Esophagus (tissue), 2 donors: ENCODE measurements at regions not wholly inside any gene's neighbourhood (a gene's known extent, or its start where the extent isn't known, plus 50 kb on each side); places are given as distances from the start of the nearest gene placed in this dataset.

Experiments used
- H3K27ac ChIP-seq, 2 donors: one replicate each; pipeline ENCODE4 v1.5.1; 2013; ENCODE audit warnings: low read depth in 2 of 2, mild to moderate bottlenecking in 2 of 2, inconsistent platforms in 1 of 2, low read length in 1 of 2, moderate library complexity in 1 of 2
- H3K27me3 ChIP-seq, 2 donors: one replicate each; pipeline ENCODE4 v1.6.1; 2013; ENCODE audit warnings: low read length in 2 of 2, control low read depth in 1 of 2, mild to moderate bottlenecking in 1 of 2; ENCODE audit not compliant: insufficient read depth in 2 of 2, control insufficient read depth in 1 of 2
- H3K36me3 ChIP-seq, 2 donors: one replicate each; pipeline ENCODE4 v1.6.1; 2013; ENCODE audit warnings: low read length in 1 of 2; ENCODE audit not compliant: control insufficient read depth in 2 of 2, insufficient read depth in 2 of 2
- H3K4me1 ChIP-seq, 2 donors: one replicate each; pipeline ENCODE4 v1.6.1; 2013; ENCODE audit warnings: low read length in 1 of 2; ENCODE audit not compliant: control insufficient read depth in 2 of 2, insufficient read depth in 2 of 2
- H3K4me3 ChIP-seq, 2 donors: one replicate each; pipeline ENCODE4 v1.5.1; 2013; ENCODE audit warnings: low read length in 2 of 2, mild to moderate bottlenecking in 2 of 2, low read depth in 1 of 2, moderate library complexity in 1 of 2
- H3K9me3 ChIP-seq, 2 donors: one replicate each; pipeline ENCODE4 v1.6.1; 2013; ENCODE audit warnings: mild to moderate bottlenecking in 2 of 2, low read depth in 1 of 2, low read length in 1 of 2, moderate library complexity in 1 of 2; ENCODE audit not compliant: control insufficient read depth in 2 of 2, insufficient read depth in 1 of 2
- WGBS, 2 donors: extraction: QIAGEN DNeasy Blood & Tissue Kit; methylation state at CpG; one replicate each; pipeline ENCODE4 v1.1.7; 2013; 5-methylcytosine and 5-hydroxymethylcytosine counted together
- donor health status: healthy with polysubstance abuse.
- donor health status: Bipolar disorder and iron deficiency.

DNA sequence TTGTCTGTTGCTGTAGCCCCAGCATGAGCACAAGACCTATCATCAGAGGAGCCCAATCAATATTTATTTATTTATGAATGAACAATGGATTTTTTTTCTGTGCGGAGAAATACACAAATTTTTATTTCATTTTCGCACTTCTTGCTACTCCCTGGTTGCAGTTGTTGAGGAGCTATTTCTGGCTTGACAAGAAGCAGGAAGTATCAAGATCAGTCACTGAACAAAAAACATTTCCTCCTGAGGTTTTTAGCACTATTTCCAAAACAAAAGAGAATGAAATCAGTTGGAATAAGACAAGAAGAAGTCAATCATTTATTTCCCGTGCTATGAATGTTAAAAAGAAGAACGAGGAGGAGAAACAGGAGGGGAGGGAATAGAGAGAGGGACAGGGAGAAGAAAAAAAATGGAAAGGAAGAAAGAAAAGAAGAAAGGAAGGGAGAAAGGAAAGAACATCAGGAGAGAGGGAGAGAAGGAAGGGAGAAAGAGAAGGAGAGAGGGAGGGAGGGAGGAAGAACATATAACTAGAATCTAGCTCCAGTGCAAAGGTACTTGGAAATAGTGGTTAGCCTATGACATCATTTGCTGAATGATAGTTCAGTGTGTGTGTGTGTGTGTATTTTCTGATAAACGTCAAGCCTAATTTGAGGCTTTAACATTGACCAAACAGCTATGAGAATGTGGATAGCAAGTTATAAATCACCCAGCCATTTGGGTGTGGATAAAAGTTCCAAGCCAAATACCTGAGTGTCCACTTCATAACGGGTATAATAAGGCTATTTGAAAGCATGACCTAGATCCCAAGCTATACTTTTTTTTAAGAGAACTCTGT, 586.0 kb downstream of the EBF1 start:
- Histone ChIP-seq H3K27ac (no peak overlapping the region), H3K36me3 (no peaks in the 10 kb centered on the region), H3K9me3 (no peaks in the 10 kb centered on the region), H3K4me1 (no peaks in the 10 kb centered on the region), H3K27me3 (no peaks in the 10 kb centered on the region), H3K4me3 (no peak overlapping the region)
- WGBS, 2 donors, result 48 to 51% methylated on average over 6 of the region's 6 CpGs

DNA sequence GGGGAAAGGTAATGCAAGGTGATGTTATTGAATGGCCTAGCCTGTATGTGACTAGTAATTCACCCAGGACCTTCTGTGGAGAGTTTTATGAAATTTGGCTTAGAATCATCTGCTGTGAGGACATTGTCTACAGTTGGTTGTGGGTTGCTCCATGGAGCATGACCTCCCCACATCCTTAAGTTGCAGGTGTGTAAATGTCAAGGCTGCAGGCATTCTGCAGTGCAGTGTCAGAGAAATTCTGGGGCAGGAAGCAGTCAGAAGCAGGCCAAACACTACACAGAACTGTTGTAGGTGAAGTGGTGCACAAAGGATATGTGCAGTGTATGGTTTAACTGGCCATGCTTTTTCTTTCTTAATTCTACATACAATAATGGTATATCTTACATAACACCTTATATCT, 588.3 kb downstream of the EBF1 start:
- H3K9me3 ChIP-seq, result no peaks in the 10 kb centered on the region
- no peaks in the 10 kb centered on the region for H3K4me1 ChIP-seq
- H3K36me3 ChIP-seq, result no peaks in the 10 kb centered on the region
- no peak overlapping the region for H3K4me3 ChIP-seq
- H3K27ac ChIP-seq, result no peak overlapping the region
- H3K27me3 ChIP-seq, result no peaks in the 10 kb centered on the region

DNA sequence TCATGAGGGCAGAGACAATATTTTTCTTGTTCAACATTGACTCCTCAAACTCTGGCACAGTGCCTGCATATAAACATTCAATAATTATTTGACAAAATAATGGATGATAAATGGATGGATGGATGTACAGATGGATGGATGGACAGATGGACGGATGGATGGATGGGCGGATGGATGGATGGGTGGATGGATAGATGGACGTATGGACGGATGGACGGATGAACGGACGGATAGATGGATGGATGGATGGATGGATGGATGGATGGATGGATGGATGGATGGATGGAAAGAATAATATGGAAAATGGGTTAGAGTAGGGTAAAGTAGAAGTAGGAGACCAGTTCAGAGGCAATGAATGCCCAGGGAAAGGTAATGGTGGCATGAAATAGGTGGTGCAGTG, 589.2 kb downstream of the EBF1 start:
- WGBS, 2 donors, result 85 to 87% methylated on average over 7 of the region's 7 CpGs
- H3K36me3 ChIP-seq, result no peaks in the 10 kb centered on the region
- no peak overlapping the region for H3K4me3 ChIP-seq
- no peaks in the 10 kb centered on the region for H3K9me3 ChIP-seq
- H3K4me1 ChIP-seq, result no peaks in the 10 kb centered on the region
- no peak overlapping the region for H3K27ac ChIP-seq
- no peaks in the 10 kb centered on the region for H3K27me3 ChIP-seq

DNA sequence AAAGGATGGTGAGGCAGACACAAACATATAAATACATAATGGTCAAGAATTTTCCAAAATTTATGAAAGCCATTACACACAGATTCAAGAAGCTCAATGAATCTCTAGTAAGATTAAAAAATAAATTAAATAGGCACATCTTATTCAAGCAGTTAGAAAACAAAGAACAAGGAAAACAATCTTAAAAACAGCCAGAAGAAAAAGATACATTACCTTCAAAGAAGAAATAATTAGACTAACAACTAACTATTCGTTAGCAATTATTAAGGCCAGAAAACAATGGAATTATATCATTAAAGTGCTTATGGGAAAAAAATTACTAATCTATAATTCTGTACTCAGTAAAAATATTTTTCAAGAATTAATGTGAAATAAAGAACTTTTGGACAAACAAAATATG, 593.1 kb downstream of the EBF1 start:
- H3K36me3 ChIP-seq, result no peaks in the 10 kb centered on the region
- 88% methylated on average over 1 of the region's 1 CpG for WGBS, 2 donors
- no peak overlapping the region for H3K27ac ChIP-seq
- H3K4me3 ChIP-seq, result no peak overlapping the region
- no peaks in the 10 kb centered on the region for H3K27me3 ChIP-seq
- H3K4me1 ChIP-seq, result no peaks in the 10 kb centered on the region
- no peaks in the 10 kb centered on the region for H3K9me3 ChIP-seq

DNA sequence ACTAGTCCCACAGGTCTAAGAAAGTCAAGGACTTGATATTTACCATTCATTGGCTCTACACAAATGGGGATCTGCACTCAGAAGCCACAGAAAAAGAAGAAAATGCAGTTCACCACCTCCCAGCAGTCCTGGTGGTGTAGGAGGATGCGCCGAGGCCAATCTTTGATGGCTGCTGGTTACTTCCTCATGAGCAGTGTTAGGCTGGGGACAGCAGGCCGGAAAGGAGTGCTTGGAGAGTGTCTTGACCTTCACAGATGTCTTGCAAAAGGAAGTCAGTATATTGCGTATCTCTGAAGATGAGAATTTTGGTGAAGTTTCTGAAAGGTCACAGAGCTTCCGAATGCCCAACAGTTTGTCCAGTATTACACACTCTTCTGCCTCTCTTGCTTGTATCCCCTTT, 597.0 kb downstream of the EBF1 start:
- Histone ChIP-seq H3K27me3 (no peaks in the 10 kb centered on the region), H3K4me3 (no peak overlapping the region), H3K27ac (no peak overlapping the region), H3K4me1 (no peaks in the 10 kb centered on the region), H3K9me3 (no peaks in the 10 kb centered on the region), H3K36me3 (no peaks in the 10 kb centered on the region)
- 77 to 86% methylated on average over 5 of the region's 5 CpGs for WGBS, 2 donors

DNA sequence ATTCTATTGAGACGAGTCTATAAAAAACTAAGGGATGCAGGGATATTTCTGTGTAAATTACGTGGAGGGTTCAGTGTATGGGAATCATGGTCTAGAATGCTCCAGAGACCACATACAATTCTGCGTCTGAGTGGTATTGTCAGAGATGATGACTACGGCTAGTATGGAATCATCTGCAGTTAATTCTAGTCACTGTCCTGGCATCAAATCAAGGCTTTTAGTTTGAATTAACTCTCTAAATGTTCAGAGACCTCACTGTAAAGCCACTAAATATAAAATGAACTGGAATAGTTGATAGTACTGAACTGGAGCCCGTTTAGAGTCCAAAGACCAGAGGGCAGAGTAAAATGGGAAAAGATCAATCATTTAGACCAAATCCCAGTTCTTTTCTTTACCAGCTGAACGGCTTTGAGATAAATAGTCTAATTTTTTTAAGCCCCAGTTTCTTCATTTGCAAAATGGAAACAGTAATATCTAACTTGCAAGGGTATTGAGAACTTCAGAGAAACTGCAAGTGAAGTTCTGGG, 599.8 kb downstream of the EBF1 start:
- Histone ChIP-seq H3K4me1 (no peaks in the 10 kb centered on the region), H3K36me3 (no peaks in the 10 kb centered on the region), H3K9me3 (no peaks in the 10 kb centered on the region), H3K4me3 (no peak overlapping the region), H3K27me3 (no peaks in the 10 kb centered on the region), H3K27ac (no peak overlapping the region)
- 56 to 63% methylated on average over 6 of the region's 6 CpGs for whole genome bisulfite sequencing, 2 donors

DNA sequence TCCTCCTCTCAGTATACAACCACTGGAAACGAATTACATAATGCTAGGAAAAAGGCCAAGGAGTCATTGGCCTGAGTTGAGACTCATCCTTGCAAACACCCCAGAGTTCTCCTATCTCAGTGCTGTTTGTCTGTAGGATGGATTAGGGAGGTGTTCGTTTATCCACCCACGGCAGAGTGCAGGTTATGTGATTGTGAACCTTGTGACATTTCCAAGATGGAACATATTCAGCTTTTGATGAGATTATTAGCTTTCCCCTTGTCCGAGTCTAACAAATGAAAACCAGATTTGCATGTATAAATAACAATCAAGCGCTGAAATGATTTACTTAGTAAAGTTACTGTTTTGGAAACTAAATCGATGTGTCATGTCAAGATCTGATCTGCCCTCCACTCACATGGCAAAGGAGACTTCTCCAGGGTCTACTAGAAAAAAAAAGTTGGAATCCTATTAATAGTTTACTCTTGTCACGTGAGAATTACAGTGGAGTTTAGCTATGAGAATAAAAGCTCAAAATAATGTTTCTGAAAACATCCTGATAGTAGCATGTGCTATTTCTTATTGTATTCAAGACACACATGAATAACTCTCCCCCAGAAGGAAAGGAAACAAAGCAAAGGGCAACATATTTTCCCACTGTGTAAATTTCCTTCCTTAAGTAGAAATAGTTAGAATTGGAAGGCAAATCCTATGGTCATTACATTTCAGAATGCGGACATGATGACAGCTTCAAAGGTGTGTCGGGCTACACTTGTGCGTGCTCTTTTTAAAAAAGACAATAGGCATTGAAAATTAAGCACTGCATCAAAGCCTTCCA, 600.4 kb downstream of the EBF1 start:
- Histone ChIP-seq H3K9me3 (no peaks in the 10 kb centered on the region), H3K36me3 (no peaks in the 10 kb centered on the region), H3K4me1 (no peaks in the 10 kb centered on the region), H3K27ac (no peak overlapping the region), H3K27me3 (no peaks in the 10 kb centered on the region), H3K4me3 (no peak overlapping the region)
- WGBS, 2 donors, result 60 to 65% methylated on average over 10 of the region's 10 CpGs

DNA sequence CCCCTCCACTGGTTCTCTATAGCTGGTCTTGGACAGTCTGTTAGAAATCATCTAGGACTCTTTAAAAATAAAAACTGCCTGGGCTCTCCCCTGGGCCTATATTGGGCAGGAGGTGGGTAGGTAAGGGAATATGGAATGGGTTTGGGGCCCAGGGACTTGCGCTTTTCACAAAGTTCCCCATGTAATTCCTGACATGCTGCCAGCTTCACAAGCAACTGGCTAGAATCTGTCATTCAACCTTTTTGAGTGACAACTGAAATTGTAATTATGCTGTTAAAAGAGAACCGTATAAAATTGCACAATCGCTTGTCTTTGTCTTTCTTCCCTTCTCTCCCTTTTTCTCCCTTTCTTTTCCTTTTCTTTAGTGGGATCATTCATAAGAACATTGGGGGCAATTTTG, 603.1 kb downstream of the EBF1 start:
- no peaks in the 10 kb centered on the region for H3K27me3 ChIP-seq
- H3K9me3 ChIP-seq, result no peaks in the 10 kb centered on the region
- H3K4me1 ChIP-seq, result no peaks in the 10 kb centered on the region
- WGBS, 2 donors, result 87 to 88% methylated on average over 3 of the region's 3 CpGs
- H3K36me3 ChIP-seq, result no peaks in the 10 kb centered on the region
- no peak overlapping the region for H3K27ac ChIP-seq
- H3K4me3 ChIP-seq, result no peak overlapping the region

DNA sequence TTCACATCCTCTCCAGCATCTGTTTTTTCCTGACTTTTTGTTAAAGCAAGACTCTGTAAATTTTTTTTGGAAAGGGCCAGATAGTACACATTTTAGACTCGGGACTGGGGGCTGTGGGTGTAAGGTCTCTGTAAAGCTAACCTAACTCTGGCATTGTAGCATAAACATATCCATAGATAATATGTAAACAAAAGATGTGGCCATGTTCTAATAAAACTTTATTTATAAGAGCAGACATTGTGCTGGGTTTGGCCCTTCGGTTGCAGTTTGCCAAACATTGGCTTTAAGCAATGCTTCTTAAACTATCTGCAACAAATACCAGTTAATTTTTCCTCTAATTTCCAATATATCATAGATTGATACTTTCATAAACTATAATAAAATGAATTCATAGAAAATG, 605.2 kb downstream of the EBF1 start:
- H3K9me3 ChIP-seq, result no peaks in the 10 kb centered on the region
- 88 to 95% methylated on average over 2 of the region's 2 CpGs for WGBS, 2 donors
- H3K36me3 ChIP-seq, result no peaks in the 10 kb centered on the region
- no peak overlapping the region for H3K4me3 ChIP-seq
- H3K4me1 ChIP-seq, result no peaks in the 10 kb centered on the region
- no peaks in the 10 kb centered on the region for H3K27me3 ChIP-seq
- H3K27ac ChIP-seq, result no peak overlapping the region
